ENCODE measurements at regions not wholly inside any gene's neighbourhood (a gene's known extent, or its start where the extent isn't known, plus 50 kb on each side); places are given as distances from the start of the nearest gene placed in this dataset.

- no peak overlapping the region for H3K27ac Mint-ChIP-seq
These were observed 217.8 kb upstream of the SH3BP4 start for GRCh38 chr2:234733795-234734600.

GRCh38 chr2:234733093-234733489 lies 218.7 kb upstream of the SH3BP4 start:
- Mint-ChIP-seq H3K9me3 (ENCODE audit: low read depth) (peaks cover 8% of the 10 kb centered on the region), H3K27me3 (no peaks in the 10 kb centered on the region), H3K4me1 (ENCODE audit: low read depth) (no peaks in the 10 kb centered on the region), H3K27ac (no peak overlapping the region), H3K4me3 (ENCODE audit: low read depth) (no peak overlapping the region), H3K36me3 (ENCODE audit: insufficient read depth) (no peaks in the 10 kb centered on the region)
- TF ChIP-seq CTCF (IDR thresholded peaks at IDR 0.05; ENCODE audit: unreplicated experiment), result no peak
- DNase-seq (ENCODE audit: low spot score, unreplicated experiment), result no peak

More at GRCh38 chr2:234733795-234734600, 217.8 kb upstream of the SH3BP4 start:
- H3K27me3 Mint-ChIP-seq, result no peaks in the 10 kb centered on the region
- no peak overlapping the region for H3K4me3 Mint-ChIP-seq (ENCODE audit: low read depth)
- no peaks in the 10 kb centered on the region for H3K4me1 Mint-ChIP-seq (ENCODE audit: low read depth)
- H3K9me3 Mint-ChIP-seq (ENCODE audit: low read depth), result peaks cover 8% of the 10 kb centered on the region
- no peaks in the 10 kb centered on the region for H3K36me3 Mint-ChIP-seq (ENCODE audit: insufficient read depth)
- DNase-seq (ENCODE audit: low spot score, unreplicated experiment), result no peak
- TF ChIP-seq CTCF (IDR thresholded peaks at IDR 0.05; ENCODE audit: unreplicated experiment), result no peak

- DNase-seq (ENCODE audit: low spot score, unreplicated experiment), result no peak
- H3K4me1 Mint-ChIP-seq (ENCODE audit: low read depth), result no peaks in the 10 kb centered on the region
- H3K27me3 Mint-ChIP-seq, result no peaks in the 10 kb centered on the region
- TF ChIP-seq CTCF (IDR thresholded peaks at IDR 0.05; ENCODE audit: unreplicated experiment), result no peak
- no peak overlapping the region for H3K27ac Mint-ChIP-seq
- H3K4me3 Mint-ChIP-seq (ENCODE audit: low read depth), result no peak overlapping the region
- peaks cover 8% of the 10 kb centered on the region for H3K9me3 Mint-ChIP-seq (ENCODE audit: low read depth)
- H3K36me3 Mint-ChIP-seq (ENCODE audit: insufficient read depth), result no peaks in the 10 kb centered on the region
These were observed 219.3 kb upstream of the SH3BP4 start for GRCh38 chr2:234732404-234733092.

GRCh38 chr2:234731236-234731635 lies 220.6 kb upstream of the SH3BP4 start:
- TF ChIP-seq CTCF (IDR thresholded peaks at IDR 0.05; ENCODE audit: unreplicated experiment), result no peak
- no peak overlapping the region for H3K27ac Mint-ChIP-seq
- DNase-seq (ENCODE audit: low spot score, unreplicated experiment), result no peak
- H3K9me3 Mint-ChIP-seq (ENCODE audit: low read depth), result peaks cover 8% of the 10 kb centered on the region
- no peaks in the 10 kb centered on the region for H3K27me3 Mint-ChIP-seq
- no peaks in the 10 kb centered on the region for H3K4me1 Mint-ChIP-seq (ENCODE audit: low read depth)
- H3K36me3 Mint-ChIP-seq (ENCODE audit: insufficient read depth), result no peaks in the 10 kb centered on the region
- no peak overlapping the region for H3K4me3 Mint-ChIP-seq (ENCODE audit: low read depth)

GRCh38 chr2:234730066-234730640 lies 221.7 kb upstream of the SH3BP4 start:
- no peak overlapping the region for H3K27ac Mint-ChIP-seq

More at GRCh38 chr2:234730066-234730640, 221.7 kb upstream of the SH3BP4 start:
- Mint-ChIP-seq H3K4me3 (ENCODE audit: low read depth) (no peak overlapping the region), H3K9me3 (ENCODE audit: low read depth) (peaks cover 1% of the 10 kb centered on the region), H3K4me1 (ENCODE audit: low read depth) (peaks cover 6% of the 10 kb centered on the region), H3K27me3 (no peaks in the 10 kb centered on the region), H3K36me3 (ENCODE audit: insufficient read depth) (no peaks in the 10 kb centered on the region)
- TF ChIP-seq CTCF (IDR thresholded peaks at IDR 0.05; ENCODE audit: unreplicated experiment), result no peak
- DNase-seq (ENCODE audit: low spot score, unreplicated experiment), result no peak

Measured in progenitor cell of endocrine pancreas (in vitro differentiated cells).